DND-41 (cell line): ENCODE measurements at regions not wholly inside any gene's neighbourhood (a gene's known extent, or its start where the extent isn't known, plus 50 kb on each side); places are given as distances from the start of the nearest gene placed in this dataset.

Source experiments
- ATAC-seq: fragments of 200-7000 bp; cut with Tn5 transposase; 3 replicates; pipeline ENCODE4 v1.9.1; 2021; ENCODE audit warnings: low read depth; ENCODE audit not compliant: insufficient read depth
- DNase-seq: peaks from one replicate; pipeline ENCODE4 v3.0.0-alpha.2; 2020
- H2AFZ ChIP-seq: 2 replicates; pipeline ENCODE4 v1.6.0; 2012; ENCODE audit warnings: low read depth, low read length
- H3K27ac ChIP-seq: 2 replicates; pipeline ENCODE4 v1.5.1; 2012; ENCODE audit warnings: low read length, inconsistent platforms
- H3K27me3 ChIP-seq: fragments of 200-600 bp; sonication (generic); 2 replicates; pipeline ENCODE4 v1.6.0; 2012; ENCODE audit warnings: low read length, mild to moderate bottlenecking, inconsistent platforms; ENCODE audit not compliant: insufficient read depth, poor library complexity
- H3K36me3 ChIP-seq: 2 replicates; pipeline ENCODE4 v1.5.1; 2012; ENCODE audit warnings: low read length, inconsistent platforms; ENCODE audit not compliant: insufficient read depth
- H3K4me1 ChIP-seq: 2 replicates; pipeline ENCODE4 v1.5.1; 2012; ENCODE audit warnings: mild to moderate bottlenecking, low read length; ENCODE audit not compliant: insufficient read depth
- H3K4me2 ChIP-seq: 2 replicates; pipeline ENCODE4 v1.6.0; 2012; ENCODE audit warnings: mild to moderate bottlenecking, moderate library complexity, low read length, inconsistent platforms; ENCODE audit not compliant: insufficient read depth
- H3K4me3 ChIP-seq, 2 experiments: fragments of 200-600 bp in 1 of 2; shearing (Covaris generic) in 1 of 2; 2 replicates each; pipeline ENCODE4 v1.5.1; 2012 to 2016; ENCODE audit warnings: inconsistent platforms in 2 of 2, low read length in 2 of 2, mild to moderate bottlenecking in 2 of 2, low read depth in 1 of 2, moderate library complexity in 1 of 2
- H3K79me2 ChIP-seq: 2 replicates; pipeline ENCODE4 v1.6.0; 2012; ENCODE audit warnings: low read length, inconsistent platforms; ENCODE audit not compliant: insufficient read depth
- H3K9ac ChIP-seq: 2 replicates; pipeline ENCODE4 v1.6.0; 2012; ENCODE audit warnings: low read depth, mild to moderate bottlenecking, inconsistent platforms, low read length, moderate library complexity
- H3K9me3 ChIP-seq: 2 replicates; pipeline ENCODE4 v1.5.1; 2012; ENCODE audit warnings: low read length, moderate library complexity, mild to moderate bottlenecking, inconsistent platforms; ENCODE audit not compliant: insufficient read depth, severe bottlenecking
- H4K20me1 ChIP-seq: 2 replicates; pipeline ENCODE4 v1.6.0; 2012; ENCODE audit warnings: low read length; ENCODE audit not compliant: insufficient read depth
- CTCF ChIP-seq: IDR thresholded peaks from 2 replicates; pipeline ENCODE4 v1.5.1; 2012; ENCODE audit warnings: borderline replicate concordance, low read length, moderate library complexity, mild to moderate bottlenecking; ENCODE audit not compliant: poor library complexity, severe bottlenecking; ENCODE audit errors: extremely low read depth
- EZH2 ChIP-seq: IDR thresholded peaks from 3 replicates; pipeline ENCODE4 v1.6.1; 2012; ENCODE audit warnings: borderline replicate concordance, low read depth, mild to moderate bottlenecking, moderate library complexity, low read length, inconsistent platforms; ENCODE audit not compliant: severe bottlenecking

GRCh38 chr10:78762086-78762630, 306.6 kb upstream of the ZMIZ1 start:
- no peak for ATAC-seq
- Histone ChIP-seq H3K4me1 (no peaks in the 10 kb centered on the region), H3K4me2 (no peak overlapping the region), H3K4me3 (no peak overlapping the region), H3K27ac (no peak overlapping the region), H3K9ac (no peak overlapping the region), H3K9me3 (no peaks in the 10 kb centered on the region), H3K36me3 (no peaks in the 10 kb centered on the region), H3K27me3 (no peaks in the 10 kb centered on the region), H2AFZ (no peak overlapping the region), H4K20me1 (peaks cover 3% of the 10 kb centered on the region), H3K79me2 (no peaks in the 10 kb centered on the region)
- no peak for DNase-seq
- TF ChIP-seq CTCF, result no peak
- TF ChIP-seq EZH2, result no peak

- TF ChIP-seq EZH2, result no peak
- peaks cover 3% of the 10 kb centered on the region; the same call in 1 of the 2 replicates for H4K20me1 ChIP-seq
- ATAC-seq, result no peak
- H3K79me2 ChIP-seq, result no peaks in the 10 kb centered on the region
- no peak overlapping the region for H3K27ac ChIP-seq
- no peaks in the 10 kb centered on the region for H3K36me3 ChIP-seq
- H3K27me3 ChIP-seq, result no peaks in the 10 kb centered on the region
- H3K4me3 ChIP-seq, result no peak overlapping the region
- H3K4me1 ChIP-seq, result no peaks in the 10 kb centered on the region
- no peak overlapping the region for H2AFZ ChIP-seq
- no peak overlapping the region for H3K9ac ChIP-seq
- no peak for DNase-seq
- H3K4me2 ChIP-seq, result no peak overlapping the region
- H3K9me3 ChIP-seq, result no peaks in the 10 kb centered on the region
These were observed 305.5 kb upstream of the ZMIZ1 start for GRCh38 chr10:78763234-78763633.

- no peak overlapping the region for H3K27ac ChIP-seq
These were observed 304.9 kb upstream of the ZMIZ1 start for GRCh38 chr10:78763651-78764395.

More at GRCh38 chr10:78763651-78764395, 304.9 kb upstream of the ZMIZ1 start:
- Histone ChIP-seq H4K20me1 (peaks cover 4% of the 10 kb centered on the region; the same call in 1 of the 2 replicates), H3K9ac (no peak overlapping the region), H3K9me3 (no peaks in the 10 kb centered on the region), H3K4me1 (no peaks in the 10 kb centered on the region), H3K27me3 (no peaks in the 10 kb centered on the region), H3K79me2 (no peaks in the 10 kb centered on the region), H3K4me2 (no peak overlapping the region), H2AFZ (no peak overlapping the region), H3K4me3 (no peak overlapping the region), H3K36me3 (no peaks in the 10 kb centered on the region)
- ATAC-seq, result no peak
- TF ChIP-seq EZH2 (no peak), CTCF (no peak)
- DNase-seq, result no peak
